Neural progenitor cell (in vitro differentiated cells): ENCODE measurements at regions not wholly inside any gene's neighbourhood (a gene's known extent, or its start where the extent isn't known, plus 50 kb on each side); places are given as distances from the start of the nearest gene placed in this dataset.

Experiments used
- DNase-seq: peaks from one replicate; pipeline ENCODE4 v3.0.0-alpha.2; 2016; ENCODE audit warnings: low spot score
- H2AFZ ChIP-seq: fragments of 200-600 bp; sonication (generic); replicated peaks from 2 replicates; pipeline ENCODE4 v1.6.1; 2016; ENCODE audit warnings: antibody characterized with exemption
- H3F3A ChIP-seq: fragments of 200-600 bp; sonication (generic); 2 replicates; pipeline ENCODE4 v1.6.1; 2016; ENCODE audit warnings: antibody characterized with exemption, low read depth
- H3K27ac ChIP-seq: fragments of 200-600 bp; sonication (generic); 2 replicates; pipeline ENCODE4 v1.5.1; 2016; ENCODE audit warnings: mild to moderate bottlenecking
- H3K27me3 ChIP-seq: fragments of 200-600 bp; sonication (generic); 2 replicates; pipeline ENCODE4 v1.6.1; 2016; ENCODE audit warnings: mild to moderate bottlenecking, moderate library complexity
- H3K36me3 ChIP-seq: fragments of 200-600 bp; sonication (generic); 2 replicates; pipeline ENCODE4 v1.5.1; 2016
- H3K4me1 ChIP-seq: fragments of 200-600 bp; sonication (generic); 2 replicates; pipeline ENCODE4 v1.6.1; 2016; ENCODE audit warnings: mixed run types
- H3K4me2 ChIP-seq: fragments of 200-600 bp; sonication (generic); 2 replicates; pipeline ENCODE4 v1.6.1; 2016
- H3K4me3 ChIP-seq: fragments of 200-600 bp; sonication (generic); 2 replicates; pipeline ENCODE4 v1.5.1; 2016
- H3K79me2 ChIP-seq: fragments of 200-600 bp; sonication (generic); 2 replicates; pipeline ENCODE4 v1.6.1; 2016; ENCODE audit warnings: low read depth
- H3K9ac ChIP-seq: fragments of 200-600 bp; sonication (generic); 2 replicates; pipeline ENCODE4 v1.6.1; 2016
- H3K9me3 ChIP-seq: fragments of 200-600 bp; sonication (generic); 2 replicates; pipeline ENCODE4 v1.5.1; 2016; ENCODE audit warnings: low read depth
- H4K20me1 ChIP-seq: fragments of 200-600 bp; sonication (generic); 2 replicates; pipeline ENCODE4 v1.6.1; 2016; ENCODE audit warnings: low read depth
- H3K27ac Mint-ChIP-seq: 3 replicates; pipeline ENCODE4 v1.8.0; 2021; ENCODE audit warnings: mixed read lengths
- H3K27me3 Mint-ChIP-seq: 2 replicates; pipeline ENCODE4 v1.8.0; 2022; ENCODE audit warnings: low read depth, mild to moderate bottlenecking, inconsistent platforms, moderate library complexity, mixed read lengths; ENCODE audit not compliant: insufficient read depth
- H3K36me3 Mint-ChIP-seq: 3 replicates; pipeline ENCODE4 v1.8.0; 2021; ENCODE audit warnings: mixed read lengths
- H3K4me1 Mint-ChIP-seq: 3 replicates; pipeline ENCODE4 v1.8.0; 2021; ENCODE audit warnings: mixed read lengths
- H3K4me3 Mint-ChIP-seq: 3 replicates; pipeline ENCODE4 v1.8.0; 2021; ENCODE audit warnings: mild to moderate bottlenecking, moderate library complexity, mixed read lengths
- H3K9me3 Mint-ChIP-seq: 3 replicates; pipeline ENCODE4 v1.8.0; 2020; ENCODE audit warnings: mixed read lengths
- CTCF ChIP-seq: fragments of 200-600 bp; sonication (generic); IDR thresholded peaks from 2 replicates; pipeline ENCODE4 v1.5.1; 2017; ENCODE audit warnings: antibody characterized with exemption, mild to moderate bottlenecking
- EZH2 ChIP-seq: fragments of 200-600 bp; sonication (generic); IDR thresholded peaks from 2 replicates; pipeline ENCODE4 v1.6.1; 2017; ENCODE audit warnings: antibody characterized with exemption, mild to moderate bottlenecking, moderate library complexity
- EZH2phosphoT487 ChIP-seq: fragments of 200-600 bp; sonication (generic); IDR thresholded peaks from 2 replicates; pipeline ENCODE4 v1.6.1; 2017; ENCODE audit warnings: antibody characterized with exemption

GRCh38 chr13:44031555-44031954, 151.9 kb downstream of the LACC1 start:
- Mint-ChIP-seq H3K4me1 (peaks cover 27% of the 10 kb centered on the region), H3K36me3 (no peaks in the 10 kb centered on the region), H3K4me3 (no peak overlapping the region), H3K27me3 (no peaks in the 10 kb centered on the region), H3K9me3 (peaks cover 8% of the 10 kb centered on the region), H3K27ac (no peak overlapping the region)
- Histone ChIP-seq H3K27ac (no peak overlapping the region), H3K36me3 (no peaks in the 10 kb centered on the region), H3K4me2 (no peak overlapping the region), H3F3A (no peaks in the 10 kb centered on the region), H3K9me3 (no peaks in the 10 kb centered on the region), H3K9ac (no peak overlapping the region), H3K4me3 (no peak overlapping the region), H2AFZ (no peak overlapping the region), H3K27me3 (no peaks in the 10 kb centered on the region), H3K4me1 (peaks cover 4% of the 10 kb centered on the region), H4K20me1 (no peaks in the 10 kb centered on the region), H3K79me2 (no peaks in the 10 kb centered on the region)
- DNase-seq: no peak
- TF ChIP-seq EZH2 (no peak), CTCF (no peak), EZH2phosphoT487 (no peak)

GRCh38 chr13:44032802-44033201, 153.1 kb downstream of the LACC1 start:
- Histone ChIP-seq H3K79me2 (no peaks in the 10 kb centered on the region), H3K4me1 (peaks cover 4% of the 10 kb centered on the region), H3F3A (no peaks in the 10 kb centered on the region), H3K27ac (no peak overlapping the region), H3K4me3 (no peak overlapping the region), H3K9me3 (no peaks in the 10 kb centered on the region), H3K36me3 (no peaks in the 10 kb centered on the region), H3K9ac (no peak overlapping the region), H3K4me2 (no peak overlapping the region), H4K20me1 (no peaks in the 10 kb centered on the region), H2AFZ (no peak overlapping the region), H3K27me3 (no peaks in the 10 kb centered on the region)
- Mint-ChIP-seq H3K36me3 (no peaks in the 10 kb centered on the region), H3K4me1 (peaks cover 25% of the 10 kb centered on the region), H3K27ac (no peak overlapping the region), H3K27me3 (no peaks in the 10 kb centered on the region), H3K9me3 (peaks cover 12% of the 10 kb centered on the region), H3K4me3 (no peak overlapping the region)
- DNase-seq: no peak
- no peak for TF ChIP-seq EZH2phosphoT487
- no peak for TF ChIP-seq CTCF
- TF ChIP-seq EZH2: no peak

- H3K9me3 ChIP-seq: no peaks in the 10 kb centered on the region
- peak overlapping the region; percentile 13 for H3K27ac Mint-ChIP-seq
Observed at GRCh38 chr13:44035400-44035799, 155.7 kb downstream of the LACC1 start.

More at GRCh38 chr13:44035400-44035799, 155.7 kb downstream of the LACC1 start:
- H3K4me1 ChIP-seq: peaks cover 4% of the 10 kb centered on the region
- no peaks in the 10 kb centered on the region for H4K20me1 ChIP-seq
- Mint-ChIP-seq H3K9me3 (peaks cover 18% of the 10 kb centered on the region), H3K4me1 (peaks cover 20% of the 10 kb centered on the region), H3K27me3 (no peaks in the 10 kb centered on the region), H3K36me3 (no peaks in the 10 kb centered on the region), H3K4me3 (no peak overlapping the region)
- H3K27ac ChIP-seq: no peak overlapping the region
- no peaks in the 10 kb centered on the region for H3K79me2 ChIP-seq
- no peak overlapping the region for H3K4me3 ChIP-seq
- no peaks in the 10 kb centered on the region for H3F3A ChIP-seq
- H3K36me3 ChIP-seq: no peaks in the 10 kb centered on the region
- no peak overlapping the region for H3K4me2 ChIP-seq
- H2AFZ ChIP-seq: no peak overlapping the region
- DNase-seq: no peak
- H3K27me3 ChIP-seq: no peaks in the 10 kb centered on the region
- no peak overlapping the region for H3K9ac ChIP-seq
- TF ChIP-seq CTCF (no peak), EZH2phosphoT487 (no peak), EZH2 (no peak)
